ENCODE measurements at regions not wholly inside any gene's neighbourhood (a gene's known extent, or its start where the extent isn't known, plus 50 kb on each side); places are given as distances from the start of the nearest gene placed in this dataset.
A peak's percentile ranks its signal among the peaks of the same experiment; 100 is the strongest.

DNA sequence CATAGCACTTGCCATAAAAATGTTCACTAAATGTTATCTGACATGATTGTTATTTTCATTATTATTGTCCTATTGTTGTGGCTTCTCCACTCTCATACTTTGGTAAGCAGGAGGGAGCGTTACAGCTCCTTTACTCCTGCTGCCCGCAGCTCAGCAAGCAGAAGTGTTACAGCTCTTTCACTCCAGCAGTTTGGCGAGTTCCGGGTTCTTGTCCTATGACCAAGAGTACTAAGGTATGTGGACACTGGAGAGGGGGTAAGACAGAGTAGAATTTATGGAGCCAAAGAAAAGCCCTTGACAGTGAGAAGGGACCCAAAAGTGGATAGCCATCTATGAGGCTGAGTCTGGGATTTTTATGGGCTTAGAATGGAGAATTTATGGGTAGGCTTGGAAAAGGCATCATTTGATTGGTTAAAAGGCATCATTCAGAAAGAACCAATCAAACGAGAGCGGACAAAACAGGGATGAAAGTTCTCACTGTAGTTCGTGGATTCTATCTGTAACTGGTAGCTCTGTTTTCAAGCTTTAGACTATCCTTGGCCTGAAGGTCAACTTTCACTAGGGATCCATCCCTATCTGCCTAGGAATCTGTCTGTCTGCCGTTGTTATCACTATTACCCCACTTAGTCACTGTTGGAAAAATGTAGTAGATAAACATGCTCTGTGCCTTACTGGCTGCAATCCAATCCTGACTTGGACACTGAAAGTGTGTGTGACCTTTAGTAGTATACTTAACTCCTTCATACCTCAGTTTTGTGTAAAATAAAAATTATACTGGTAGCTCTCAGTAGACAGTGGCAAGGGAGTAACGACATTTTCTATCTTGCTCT lies 545.6 kb upstream of the LCORL start (continued):
- TF ChIP-seq IRX3 (CRISPR knock-in tag; IDR thresholded peaks at IDR 0.05; ENCODE audit: borderline replicate concordance, low read depth): no peak
- no peak for TF ChIP-seq ZNF296 (CRISPR knock-in tag; conservative IDR thresholded peaks at IDR 0.05)
- TF ChIP-seq, protein P1, sequence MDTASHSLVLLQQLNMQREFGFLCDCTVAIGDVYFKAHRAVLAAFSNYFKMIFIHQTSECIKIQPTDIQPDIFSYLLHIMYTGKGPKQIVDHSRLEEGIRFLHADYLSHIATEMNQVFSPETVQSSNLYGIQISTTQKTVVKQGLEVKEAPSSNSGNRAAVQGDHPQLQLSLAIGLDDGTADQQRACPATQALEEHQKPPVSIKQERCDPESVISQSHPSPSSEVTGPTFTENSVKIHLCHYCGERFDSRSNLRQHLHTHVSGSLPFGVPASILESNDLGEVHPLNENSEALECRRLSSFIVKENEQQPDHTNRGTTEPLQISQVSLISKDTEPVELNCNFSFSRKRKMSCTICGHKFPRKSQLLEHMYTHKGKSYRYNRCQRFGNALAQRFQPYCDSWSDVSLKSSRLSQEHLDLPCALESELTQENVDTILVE (CRISPR knock-in tag; IDR thresholded peaks at IDR 0.05): no peak; the same call in 1 of the 2 replicates
- peak; percentile 34; the same call in 1 of the 2 replicates for TF ChIP-seq ZNF605 (CRISPR knock-in tag; IDR thresholded peaks at IDR 0.05)
- TF ChIP-seq, protein P2, sequence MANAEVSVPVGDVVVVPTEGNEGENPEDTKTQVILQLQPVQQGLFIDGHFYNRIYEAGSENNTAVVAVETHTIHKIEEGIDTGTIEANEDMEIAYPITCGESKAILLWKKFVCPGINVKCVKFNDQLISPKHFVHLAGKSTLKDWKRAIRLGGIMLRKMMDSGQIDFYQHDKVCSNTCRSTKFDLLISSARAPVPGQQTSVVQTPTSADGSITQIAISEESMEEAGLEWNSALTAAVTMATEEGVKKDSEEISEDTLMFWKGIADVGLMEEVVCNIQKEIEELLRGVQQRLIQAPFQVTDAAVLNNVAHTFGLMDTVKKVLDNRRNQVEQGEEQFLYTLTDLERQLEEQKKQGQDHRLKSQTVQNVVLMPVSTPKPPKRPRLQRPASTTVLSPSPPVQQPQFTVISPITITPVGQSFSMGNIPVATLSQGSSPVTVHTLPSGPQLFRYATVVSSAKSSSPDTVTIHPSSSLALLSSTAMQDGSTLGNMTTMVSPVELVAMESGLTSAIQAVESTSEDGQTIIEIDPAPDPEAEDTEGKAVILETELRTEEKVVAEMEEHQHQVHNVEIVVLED (CRISPR knock-in tag; IDR thresholded peaks at IDR 0.05; ENCODE audit: borderline replicate concordance): no peak
- TF ChIP-seq, protein P3, sequence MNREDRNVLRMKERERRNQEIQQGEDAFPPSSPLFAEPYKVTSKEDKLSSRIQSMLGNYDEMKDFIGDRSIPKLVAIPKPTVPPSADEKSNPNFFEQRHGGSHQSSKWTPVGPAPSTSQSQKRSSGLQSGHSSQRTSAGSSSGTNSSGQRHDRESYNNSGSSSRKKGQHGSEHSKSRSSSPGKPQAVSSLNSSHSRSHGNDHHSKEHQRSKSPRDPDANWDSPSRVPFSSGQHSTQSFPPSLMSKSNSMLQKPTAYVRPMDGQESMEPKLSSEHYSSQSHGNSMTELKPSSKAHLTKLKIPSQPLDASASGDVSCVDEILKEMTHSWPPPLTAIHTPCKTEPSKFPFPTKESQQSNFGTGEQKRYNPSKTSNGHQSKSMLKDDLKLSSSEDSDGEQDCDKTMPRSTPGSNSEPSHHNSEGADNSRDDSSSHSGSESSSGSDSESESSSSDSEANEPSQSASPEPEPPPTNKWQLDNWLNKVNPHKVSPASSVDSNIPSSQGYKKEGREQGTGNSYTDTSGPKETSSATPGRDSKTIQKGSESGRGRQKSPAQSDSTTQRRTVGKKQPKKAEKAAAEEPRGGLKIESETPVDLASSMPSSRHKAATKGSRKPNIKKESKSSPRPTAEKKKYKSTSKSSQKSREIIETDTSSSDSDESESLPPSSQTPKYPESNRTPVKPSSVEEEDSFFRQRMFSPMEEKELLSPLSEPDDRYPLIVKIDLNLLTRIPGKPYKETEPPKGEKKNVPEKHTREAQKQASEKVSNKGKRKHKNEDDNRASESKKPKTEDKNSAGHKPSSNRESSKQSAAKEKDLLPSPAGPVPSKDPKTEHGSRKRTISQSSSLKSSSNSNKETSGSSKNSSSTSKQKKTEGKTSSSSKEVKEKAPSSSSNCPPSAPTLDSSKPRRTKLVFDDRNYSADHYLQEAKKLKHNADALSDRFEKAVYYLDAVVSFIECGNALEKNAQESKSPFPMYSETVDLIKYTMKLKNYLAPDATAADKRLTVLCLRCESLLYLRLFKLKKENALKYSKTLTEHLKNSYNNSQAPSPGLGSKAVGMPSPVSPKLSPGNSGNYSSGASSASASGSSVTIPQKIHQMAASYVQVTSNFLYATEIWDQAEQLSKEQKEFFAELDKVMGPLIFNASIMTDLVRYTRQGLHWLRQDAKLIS (CRISPR knock-in tag; IDR thresholded peaks at IDR 0.05): no peak
- no peak for TF ChIP-seq ZNF562 (CRISPR knock-in tag; IDR thresholded peaks at IDR 0.05; ENCODE audit: borderline replicate concordance)
- no peak for TF ChIP-seq CC2D1A (CRISPR knock-in tag; IDR thresholded peaks at IDR 0.05)
- no peak for TF ChIP-seq GLI4 (CRISPR knock-in tag; IDR thresholded peaks at IDR 0.05; ENCODE audit: borderline replicate concordance)
- no peak for TF ChIP-seq ZNF558 (CRISPR knock-in tag; IDR thresholded peaks at IDR 0.05; ENCODE audit: borderline replicate concordance)
- TF ChIP-seq, protein P4, sequence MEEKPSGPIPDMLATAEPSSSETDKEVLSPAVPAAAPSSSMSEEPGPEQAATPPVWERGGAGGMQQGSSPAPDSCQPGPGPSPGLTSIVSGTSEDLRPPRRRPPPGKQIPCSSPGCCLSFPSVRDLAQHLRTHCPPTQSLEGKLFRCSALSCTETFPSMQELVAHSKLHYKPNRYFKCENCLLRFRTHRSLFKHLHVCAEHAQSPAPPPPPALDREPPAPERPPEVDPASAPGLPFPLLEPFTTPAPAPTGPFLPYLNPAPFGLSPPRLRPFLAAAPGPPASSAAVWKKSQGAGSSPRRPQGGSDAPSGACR (CRISPR knock-in tag; IDR thresholded peaks at IDR 0.05): no peak
- no peak for TF ChIP-seq ZNF367 (CRISPR knock-in tag; IDR thresholded peaks at IDR 0.05; ENCODE audit: borderline replicate concordance)
- TF ChIP-seq, protein P5, sequence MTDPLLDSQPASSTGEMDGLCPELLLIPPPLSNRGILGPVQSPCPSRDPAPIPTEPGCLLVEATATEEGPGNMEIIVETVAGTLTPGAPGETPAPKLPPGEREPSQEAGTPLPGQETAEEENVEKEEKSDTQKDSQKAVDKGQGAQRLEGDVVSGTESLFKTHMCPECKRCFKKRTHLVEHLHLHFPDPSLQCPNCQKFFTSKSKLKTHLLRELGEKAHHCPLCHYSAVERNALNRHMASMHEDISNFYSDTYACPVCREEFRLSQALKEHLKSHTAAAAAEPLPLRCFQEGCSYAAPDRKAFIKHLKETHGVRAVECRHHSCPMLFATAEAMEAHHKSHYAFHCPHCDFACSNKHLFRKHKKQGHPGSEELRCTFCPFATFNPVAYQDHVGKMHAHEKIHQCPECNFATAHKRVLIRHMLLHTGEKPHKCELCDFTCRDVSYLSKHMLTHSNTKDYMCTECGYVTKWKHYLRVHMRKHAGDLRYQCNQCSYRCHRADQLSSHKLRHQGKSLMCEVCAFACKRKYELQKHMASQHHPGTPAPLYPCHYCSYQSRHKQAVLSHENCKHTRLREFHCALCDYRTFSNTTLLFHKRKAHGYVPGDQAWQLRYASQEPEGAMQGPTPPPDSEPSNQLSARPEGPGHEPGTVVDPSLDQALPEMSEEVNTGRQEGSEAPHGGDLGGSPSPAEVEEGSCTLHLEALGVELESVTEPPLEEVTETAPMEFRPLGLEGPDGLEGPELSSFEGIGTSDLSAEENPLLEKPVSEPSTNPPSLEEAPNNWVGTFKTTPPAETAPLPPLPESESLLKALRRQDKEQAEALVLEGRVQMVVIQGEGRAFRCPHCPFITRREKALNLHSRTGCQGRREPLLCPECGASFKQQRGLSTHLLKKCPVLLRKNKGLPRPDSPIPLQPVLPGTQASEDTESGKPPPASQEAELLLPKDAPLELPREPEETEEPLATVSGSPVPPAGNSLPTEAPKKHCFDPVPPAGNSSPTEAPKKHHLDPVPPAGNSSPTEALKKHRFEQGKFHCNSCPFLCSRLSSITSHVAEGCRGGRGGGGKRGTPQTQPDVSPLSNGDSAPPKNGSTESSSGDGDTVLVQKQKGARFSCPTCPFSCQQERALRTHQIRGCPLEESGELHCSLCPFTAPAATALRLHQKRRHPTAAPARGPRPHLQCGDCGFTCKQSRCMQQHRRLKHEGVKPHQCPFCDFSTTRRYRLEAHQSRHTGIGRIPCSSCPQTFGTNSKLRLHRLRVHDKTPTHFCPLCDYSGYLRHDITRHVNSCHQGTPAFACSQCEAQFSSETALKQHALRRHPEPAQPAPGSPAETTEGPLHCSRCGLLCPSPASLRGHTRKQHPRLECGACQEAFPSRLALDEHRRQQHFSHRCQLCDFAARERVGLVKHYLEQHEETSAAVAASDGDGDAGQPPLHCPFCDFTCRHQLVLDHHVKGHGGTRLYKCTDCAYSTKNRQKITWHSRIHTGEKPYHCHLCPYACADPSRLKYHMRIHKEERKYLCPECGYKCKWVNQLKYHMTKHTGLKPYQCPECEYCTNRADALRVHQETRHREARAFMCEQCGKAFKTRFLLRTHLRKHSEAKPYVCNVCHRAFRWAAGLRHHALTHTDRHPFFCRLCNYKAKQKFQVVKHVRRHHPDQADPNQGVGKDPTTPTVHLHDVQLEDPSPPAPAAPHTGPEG (CRISPR knock-in tag; IDR thresholded peaks at IDR 0.05): no peak
- no peak for TF ChIP-seq ZNF737 (CRISPR knock-in tag; IDR thresholded peaks at IDR 0.05; ENCODE audit: borderline replicate concordance)

Measured in HepG2 (cell line).